ENCODE measurements at regions not wholly inside any gene's neighbourhood (a gene's known extent, or its start where the extent isn't known, plus 50 kb on each side); places are given as distances from the start of the nearest gene placed in this dataset.

DNA sequence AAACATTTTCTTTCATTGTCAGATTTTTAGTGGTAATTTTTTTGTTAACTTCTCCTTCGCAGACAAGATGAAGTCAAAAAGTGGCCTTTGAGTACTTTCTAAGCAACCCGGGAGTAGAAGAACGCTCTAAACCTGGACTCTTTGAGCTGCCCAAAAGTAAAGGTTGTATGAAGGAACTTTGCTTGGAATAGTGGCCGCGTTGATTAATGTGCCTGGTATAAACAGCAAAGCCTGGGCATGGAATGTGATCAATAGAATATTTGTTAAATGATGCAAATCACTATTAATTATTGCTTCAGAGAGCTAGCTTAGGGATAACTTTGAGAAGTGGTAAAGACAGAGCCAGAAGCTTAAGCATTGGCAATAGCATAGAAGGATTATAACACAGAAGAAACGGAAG, 475.1 kb upstream of the ANKRD30A start (continued):
- no peak for TF ChIP-seq ZBTB40 (IDR thresholded peaks at IDR 0.05; ENCODE audit: borderline replicate concordance)

- no TSS peak for BruUV-seq (replicated peaks)
- TF ChIP-seq BCLAF1 (IDR thresholded peaks at IDR 0.05) = no peak
- no peak for TF ChIP-seq MEF2B (IDR thresholded peaks at IDR 0.05; ENCODE audit: partially characterized antibody, poor library complexity, severe bottlenecking)
- TF ChIP-seq ZBED1 (IDR thresholded peaks at IDR 0.05; ENCODE audit: borderline replicate concordance) = no peak
- TF ChIP-seq CREM (IDR thresholded peaks at IDR 0.05; ENCODE audit: low read depth) = no peak
- TF ChIP-seq WRNIP1 (IDR thresholded peaks at IDR 0.05; ENCODE audit: borderline replicate concordance, low read depth, low read length) = no peak
- TF ChIP-seq ZNF217 (IDR thresholded peaks at IDR 0.05) = no peak
- TF ChIP-seq IKZF1 (conservative IDR thresholded peaks at IDR 0.05) = no peak
- no peak for TF ChIP-seq CBX3 (IDR thresholded peaks at IDR 0.05; ENCODE audit: borderline replicate concordance, low read depth)
- TF ChIP-seq POU2F2 (IDR thresholded peaks at IDR 0.05; ENCODE audit: borderline replicate concordance, low read depth, low read length) = no peak
- TF ChIP-seq, protein P1, sequence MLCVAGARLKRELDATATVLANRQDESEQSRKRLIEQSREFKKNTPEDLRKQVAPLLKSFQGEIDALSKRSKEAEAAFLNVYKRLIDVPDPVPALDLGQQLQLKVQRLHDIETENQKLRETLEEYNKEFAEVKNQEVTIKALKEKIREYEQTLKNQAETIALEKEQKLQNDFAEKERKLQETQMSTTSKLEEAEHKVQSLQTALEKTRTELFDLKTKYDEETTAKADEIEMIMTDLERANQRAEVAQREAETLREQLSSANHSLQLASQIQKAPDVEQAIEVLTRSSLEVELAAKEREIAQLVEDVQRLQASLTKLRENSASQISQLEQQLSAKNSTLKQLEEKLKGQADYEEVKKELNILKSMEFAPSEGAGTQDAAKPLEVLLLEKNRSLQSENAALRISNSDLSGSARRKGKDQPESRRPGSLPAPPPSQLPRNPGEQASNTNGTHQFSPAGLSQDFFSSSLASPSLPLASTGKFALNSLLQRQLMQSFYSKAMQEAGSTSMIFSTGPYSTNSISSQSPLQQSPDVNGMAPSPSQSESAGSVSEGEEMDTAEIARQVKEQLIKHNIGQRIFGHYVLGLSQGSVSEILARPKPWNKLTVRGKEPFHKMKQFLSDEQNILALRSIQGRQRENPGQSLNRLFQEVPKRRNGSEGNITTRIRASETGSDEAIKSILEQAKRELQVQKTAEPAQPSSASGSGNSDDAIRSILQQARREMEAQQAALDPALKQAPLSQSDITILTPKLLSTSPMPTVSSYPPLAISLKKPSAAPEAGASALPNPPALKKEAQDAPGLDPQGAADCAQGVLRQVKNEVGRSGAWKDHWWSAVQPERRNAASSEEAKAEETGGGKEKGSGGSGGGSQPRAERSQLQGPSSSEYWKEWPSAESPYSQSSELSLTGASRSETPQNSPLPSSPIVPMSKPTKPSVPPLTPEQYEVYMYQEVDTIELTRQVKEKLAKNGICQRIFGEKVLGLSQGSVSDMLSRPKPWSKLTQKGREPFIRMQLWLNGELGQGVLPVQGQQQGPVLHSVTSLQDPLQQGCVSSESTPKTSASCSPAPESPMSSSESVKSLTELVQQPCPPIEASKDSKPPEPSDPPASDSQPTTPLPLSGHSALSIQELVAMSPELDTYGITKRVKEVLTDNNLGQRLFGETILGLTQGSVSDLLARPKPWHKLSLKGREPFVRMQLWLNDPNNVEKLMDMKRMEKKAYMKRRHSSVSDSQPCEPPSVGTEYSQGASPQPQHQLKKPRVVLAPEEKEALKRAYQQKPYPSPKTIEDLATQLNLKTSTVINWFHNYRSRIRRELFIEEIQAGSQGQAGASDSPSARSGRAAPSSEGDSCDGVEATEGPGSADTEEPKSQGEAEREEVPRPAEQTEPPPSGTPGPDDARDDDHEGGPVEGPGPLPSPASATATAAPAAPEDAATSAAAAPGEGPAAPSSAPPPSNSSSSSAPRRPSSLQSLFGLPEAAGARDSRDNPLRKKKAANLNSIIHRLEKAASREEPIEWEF (IDR thresholded peaks at IDR 0.05; ENCODE audit: insufficient replicate concordance, low read depth, low read length) = no peak
- TF ChIP-seq MEF2A (IDR thresholded peaks at IDR 0.05; ENCODE audit: insufficient read depth, low read depth, low read length) = no peak
Measured at GRCh38 chr10:36647540-36647939, 477.9 kb upstream of the ANKRD30A start.

More at GRCh38 chr10:36647540-36647939, 477.9 kb upstream of the ANKRD30A start:
- ChIA-PET POLR2A (no interaction called here), CTCF (no interaction called here), RAD21 (ENCODE audit: unreplicated experiment) (no interaction called here), SMC1A (ENCODE audit: uncharacterized antibody, unreplicated experiment) (interaction anchor here (1.4 kb wide), 1 partner anchor 9 kb away, joined by 3 read pairs; no protein-coding TSS in a partner anchor)
- H3K4me2 ChIP-seq (ENCODE audit: control insufficient read depth, insufficient read depth) = no peak overlapping the region
- H3K36me3 ChIP-seq (ENCODE audit: control insufficient read depth in 2 of 2, insufficient read depth in 2 of 2, low read length in 1 of 2) = no peaks in the 10 kb centered on the region
- no peak overlapping the region for H3K9ac ChIP-seq (ENCODE audit: control insufficient read depth, insufficient read depth, low read length)
- 39% methylated on average over 10 of the region's 10 CpGs for WGBS (ENCODE audit: insufficient coverage, insufficient replicate concordance, low lambda C conversion rate, missing lambda C conversion rate)
- no peaks in the 10 kb centered on the region for H4K20me1 ChIP-seq (ENCODE audit: control insufficient read depth, insufficient read depth)
- no peaks in the 10 kb centered on the region for H3K9me3 ChIP-seq (replicated peaks; ENCODE audit: control insufficient read depth, insufficient read depth, low read length)
- H3K79me2 ChIP-seq (ENCODE audit: control insufficient read depth, insufficient read depth, low read length) = no peaks in the 10 kb centered on the region
- intact Hi-C loops (cut with micrococcal nuclease; ENCODE audit: unreplicated experiment) (no loop called here), in situ Hi-C loops (cut with MboI) (no loop called here)
- H3K27ac ChIP-seq (ENCODE audit: control insufficient read depth, insufficient read depth) = no peak overlapping the region
- FAIRE-seq (no peak), DNase-seq (ENCODE audit: low read depth, low spot score) (no peak), ATAC-seq (no peak)
- H3K4me3 ChIP-seq = no peak overlapping the region
- H2AFZ ChIP-seq (ENCODE audit: control insufficient read depth, low read depth, low read length) = no peak overlapping the region
- H3K4me1 ChIP-seq (ENCODE audit: control insufficient read depth, insufficient read depth, low read length) = no peaks in the 10 kb centered on the region
- no peaks in the 10 kb centered on the region for H3K27me3 ChIP-seq (replicated peaks in 1 of 2; ENCODE audit: control insufficient read depth in 2 of 2, insufficient read depth in 2 of 2, low read length in 1 of 2)
